Thoracic aorta (tissue), 2 donors: ENCODE measurements at regions not wholly inside any gene's neighbourhood (a gene's known extent, or its start where the extent isn't known, plus 50 kb on each side); places are given as distances from the start of the nearest gene placed in this dataset.
"Not testable (repeated sequence)": the region's sequence is repeated elsewhere in the genome, so short reads cannot be mapped to it uniquely, and the experiment has no call there.

Experiments
- ATAC-seq: fragments of 150-250 bp; one replicate; pipeline ENCODE4 v1.8.0; 2017; ENCODE audit warnings: low read depth; ENCODE audit not compliant: insufficient number of reproducible peaks, low FRiP score
- DNase-seq: peaks from one replicate; pipeline ENCODE4 v3.0.0-alpha.2; 2020; ENCODE audit warnings: low spot score
- H3K27ac ChIP-seq, 2 donors: fragments of 200-600 bp; sonication (generic); 1 replicate in 1 of 2; 2 replicates in 1 of 2; pipeline ENCODE4 v1.5.1; 2016; ENCODE audit warnings: mild to moderate bottlenecking in 2 of 2, moderate library complexity in 2 of 2
- H3K27me3 ChIP-seq: fragments of 200-600 bp; sonication (generic); replicated peaks from 2 replicates; pipeline ENCODE4 v1.6.0; 2016; ENCODE audit warnings: mild to moderate bottlenecking; ENCODE audit not compliant: insufficient read depth
- H3K36me3 ChIP-seq: fragments of 200-600 bp; sonication (generic); one replicate; pipeline ENCODE4 v1.5.1; 2016
- H3K4me1 ChIP-seq, 2 donors: fragments of 200-600 bp; sonication (generic); 1 replicate in 1 of 2; 2 replicates in 1 of 2; pipeline versions ENCODE4 v1.5.1 to v1.6.0; 2016; ENCODE audit warnings: low read depth in 2 of 2, mild to moderate bottlenecking in 1 of 2; ENCODE audit not compliant: control insufficient read depth in 1 of 2
- H3K4me3 ChIP-seq: fragments of 200-600 bp; sonication (generic); 2 replicates; pipeline ENCODE4 v1.5.1; 2016; ENCODE audit warnings: mild to moderate bottlenecking
- H3K9me3 ChIP-seq: fragments of 200-600 bp; sonication (generic); 2 replicates; pipeline ENCODE4 v1.5.1; 2016
- TF ChIP-seq, protein P1 (sequence below): fragments of 200-600 bp; sonication (generic); IDR thresholded peaks from one replicate; pipeline ENCODE4 v1.5.1; 2019; ENCODE audit warnings: antibody characterized with exemption

DNA sequence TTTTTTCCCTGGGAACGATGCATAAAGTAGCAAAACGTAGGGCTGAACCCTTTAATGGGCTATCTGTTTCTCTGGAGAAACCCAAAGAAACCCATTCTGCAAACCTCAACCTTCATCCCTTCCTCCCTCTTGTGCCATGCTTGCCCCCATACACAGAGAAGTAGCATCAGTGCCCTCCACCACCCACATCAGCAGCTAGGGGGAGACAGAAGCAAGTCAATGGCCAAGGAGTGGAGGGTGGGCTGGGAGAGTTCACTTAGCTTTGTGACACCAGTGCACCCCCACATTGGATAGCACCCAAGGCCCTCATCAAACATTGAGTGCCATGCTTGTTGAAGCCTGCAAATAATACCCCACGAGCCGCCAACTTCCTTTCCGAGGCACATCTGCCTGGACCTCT lies 282.4 kb downstream of the ABCC12 start:
- H3K4me3 ChIP-seq = no peak overlapping the region
- TF ChIP-seq, protein P1, sequence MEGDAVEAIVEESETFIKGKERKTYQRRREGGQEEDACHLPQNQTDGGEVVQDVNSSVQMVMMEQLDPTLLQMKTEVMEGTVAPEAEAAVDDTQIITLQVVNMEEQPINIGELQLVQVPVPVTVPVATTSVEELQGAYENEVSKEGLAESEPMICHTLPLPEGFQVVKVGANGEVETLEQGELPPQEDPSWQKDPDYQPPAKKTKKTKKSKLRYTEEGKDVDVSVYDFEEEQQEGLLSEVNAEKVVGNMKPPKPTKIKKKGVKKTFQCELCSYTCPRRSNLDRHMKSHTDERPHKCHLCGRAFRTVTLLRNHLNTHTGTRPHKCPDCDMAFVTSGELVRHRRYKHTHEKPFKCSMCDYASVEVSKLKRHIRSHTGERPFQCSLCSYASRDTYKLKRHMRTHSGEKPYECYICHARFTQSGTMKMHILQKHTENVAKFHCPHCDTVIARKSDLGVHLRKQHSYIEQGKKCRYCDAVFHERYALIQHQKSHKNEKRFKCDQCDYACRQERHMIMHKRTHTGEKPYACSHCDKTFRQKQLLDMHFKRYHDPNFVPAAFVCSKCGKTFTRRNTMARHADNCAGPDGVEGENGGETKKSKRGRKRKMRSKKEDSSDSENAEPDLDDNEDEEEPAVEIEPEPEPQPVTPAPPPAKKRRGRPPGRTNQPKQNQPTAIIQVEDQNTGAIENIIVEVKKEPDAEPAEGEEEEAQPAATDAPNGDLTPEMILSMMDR = no peak

DNA sequence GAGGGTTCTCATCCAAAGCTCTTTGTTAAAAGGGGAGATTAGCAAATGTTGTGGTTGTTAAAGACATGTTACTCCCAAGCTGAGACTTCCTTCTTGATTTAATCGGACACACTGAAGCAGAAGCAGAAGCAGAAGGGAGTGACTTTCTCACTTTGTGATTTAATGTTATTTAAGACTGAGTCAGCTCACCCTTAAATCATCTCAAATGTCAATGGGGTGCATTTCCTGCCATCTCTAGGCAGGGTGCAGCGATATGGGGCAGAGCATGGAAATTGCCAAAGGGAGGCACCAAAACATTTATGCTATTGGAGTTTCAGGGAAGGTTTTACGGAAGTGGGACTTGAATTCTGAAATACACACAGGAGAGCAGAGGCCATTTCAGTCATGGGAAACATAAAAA lies 283.6 kb downstream of the ABCC12 start:
- no peaks in the 10 kb centered on the region for H3K4me1 ChIP-seq
- H3K27me3 ChIP-seq = no peaks in the 10 kb centered on the region

More for the DNA sequence above, 282.4 kb downstream of the ABCC12 start:
- no peaks in the 10 kb centered on the region for H3K4me1 ChIP-seq
- DNase-seq = no peak
- H3K36me3 ChIP-seq = no peaks in the 10 kb centered on the region
- H3K27ac ChIP-seq = no peak overlapping the region
- no peak for ATAC-seq
- no peaks in the 10 kb centered on the region for H3K9me3 ChIP-seq
- no peaks in the 10 kb centered on the region for H3K27me3 ChIP-seq

DNA sequence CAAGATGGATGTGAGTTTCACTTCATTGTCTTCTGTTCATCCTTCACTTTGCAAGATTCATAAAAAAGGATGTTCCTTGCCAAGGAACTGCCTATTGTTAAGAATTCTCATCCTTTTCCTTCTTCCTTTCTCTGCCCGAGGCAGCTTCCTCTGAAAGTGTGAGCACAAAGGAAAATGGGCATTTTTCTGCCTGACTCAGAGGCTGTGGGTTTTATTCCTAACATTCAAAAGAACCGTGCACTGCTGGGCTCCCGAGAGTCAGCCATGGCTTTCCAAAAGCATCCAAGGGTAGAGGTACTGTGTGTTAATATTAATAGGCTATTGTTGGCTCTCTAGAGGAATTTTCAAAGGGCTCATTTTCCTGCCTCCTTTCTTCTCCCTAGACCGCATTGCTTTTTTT lies 289.4 kb downstream of the ABCC12 start:
- TF ChIP-seq, protein P1 = no peak
- no peak for ATAC-seq
- Histone ChIP-seq H3K4me3 (no peak overlapping the region), H3K36me3 (no peaks in the 10 kb centered on the region), H3K27ac (no peak overlapping the region), H3K4me1 (peaks cover 7 to 17% of the 10 kb centered on the region in 2 donors), H3K9me3 (peaks cover 4% of the 10 kb centered on the region), H3K27me3 (no peaks in the 10 kb centered on the region)
- no peak for DNase-seq

More for the DNA sequence above, 283.6 kb downstream of the ABCC12 start:
- TF ChIP-seq, protein P1 = no peak
- ATAC-seq (no peak), DNase-seq (no peak)
- no peaks in the 10 kb centered on the region for H3K36me3 ChIP-seq
- H3K4me3 ChIP-seq = no peak overlapping the region
- peaks cover 4% of the 10 kb centered on the region for H3K9me3 ChIP-seq
- H3K27ac ChIP-seq = no peak overlapping the region

DNA sequence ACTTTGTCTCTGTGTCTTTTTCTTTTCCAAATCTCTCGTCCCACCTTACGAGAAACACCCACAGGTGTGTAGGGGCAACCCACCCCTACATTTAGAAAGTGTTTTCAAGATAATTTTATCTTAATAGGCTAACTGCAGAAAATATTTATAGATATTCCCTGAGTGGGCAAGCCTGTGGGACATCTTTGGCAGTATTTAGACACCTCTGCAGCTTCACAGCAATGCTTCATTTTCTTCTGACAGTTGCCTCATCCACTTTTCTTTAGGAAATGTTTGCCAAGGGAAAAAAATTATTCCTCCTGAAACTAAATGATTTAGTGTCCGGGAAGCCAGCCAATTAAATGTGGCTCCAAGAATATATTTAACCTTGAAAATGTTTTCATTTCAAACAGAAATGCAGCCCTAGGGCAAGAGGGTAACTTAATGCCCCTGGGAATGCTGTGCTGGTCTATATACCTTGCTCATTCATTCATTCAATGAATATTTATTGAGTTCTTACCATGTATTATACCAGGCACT lies 290.4 kb downstream of the ABCC12 start:
- Histone ChIP-seq H3K27ac (no peak overlapping the region), H3K4me3 (no peak overlapping the region), H3K27me3 (no peaks in the 10 kb centered on the region), H3K36me3 (no peaks in the 10 kb centered on the region), H3K9me3 (peaks cover 4% of the 10 kb centered on the region), H3K4me1 (peaks cover 7 to 17% of the 10 kb centered on the region in 2 donors)
- no peak for ATAC-seq
- no peak for DNase-seq
- TF ChIP-seq, protein P1 = no peak

DNA sequence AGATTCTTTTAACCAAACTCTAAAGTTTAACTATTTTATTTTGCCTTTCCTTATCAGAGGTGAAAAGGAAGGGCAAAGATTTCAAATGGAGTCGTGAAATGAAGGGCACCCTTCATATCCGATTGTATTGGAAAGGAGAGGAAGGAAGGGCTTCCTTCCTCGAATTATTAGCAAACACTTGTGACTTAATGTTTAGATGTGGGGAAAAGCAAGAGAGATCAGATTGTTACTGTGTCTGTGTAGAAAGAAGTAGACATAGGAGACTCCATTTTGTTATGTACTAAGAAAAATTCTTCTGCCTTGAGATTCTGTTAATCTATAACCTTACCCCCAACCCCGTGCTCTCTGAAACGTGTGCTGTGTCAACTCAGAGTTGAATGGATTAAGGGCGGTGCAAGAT lies 291.5 kb downstream of the ABCC12 start:
- not testable (repeated sequence) for DNase-seq, ATAC-seq, H3K4me3 ChIP-seq, H3K27ac ChIP-seq, H3K27me3 ChIP-seq, H3K36me3 ChIP-seq, H3K9me3 ChIP-seq
- H3K4me1 ChIP-seq = peaks cover 7 to 17% of the 10 kb centered on the region in 2 donors

DNA sequence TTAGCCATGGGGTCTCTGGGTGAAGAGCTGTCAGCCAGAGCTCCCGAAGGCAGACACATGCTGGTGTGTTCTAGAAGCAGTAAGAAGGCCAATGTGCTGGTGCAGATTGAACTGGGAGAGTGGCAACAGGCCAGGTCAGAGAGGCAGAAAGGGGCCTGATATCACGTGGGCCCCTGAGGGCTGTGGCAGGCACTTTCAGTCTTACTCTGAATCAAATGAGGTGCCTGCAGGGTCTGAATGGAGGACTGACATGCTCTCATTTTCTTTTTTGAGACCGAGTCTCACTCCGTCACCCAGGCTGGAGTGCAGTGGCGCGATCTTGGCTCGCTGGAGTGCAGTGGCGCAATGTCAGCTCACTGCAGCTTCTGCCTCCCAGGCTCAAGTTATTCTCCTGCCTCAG lies 293.8 kb downstream of the ABCC12 start:
- Histone ChIP-seq H3K4me1 (peaks cover 7 to 17% of the 10 kb centered on the region in 2 donors), H3K4me3 (no peak overlapping the region), H3K36me3 (no peaks in the 10 kb centered on the region), H3K9me3 (no peaks in the 10 kb centered on the region), H3K27ac (no peak overlapping the region), H3K27me3 (no peaks in the 10 kb centered on the region)
- TF ChIP-seq, protein P1 = no peak
- DNase-seq (no peak), ATAC-seq (no peak)
